ENCODE measurements at regions not wholly inside any gene's neighbourhood (a gene's known extent, or its start where the extent isn't known, plus 50 kb on each side); places are given as distances from the start of the nearest gene placed in this dataset.

DNA sequence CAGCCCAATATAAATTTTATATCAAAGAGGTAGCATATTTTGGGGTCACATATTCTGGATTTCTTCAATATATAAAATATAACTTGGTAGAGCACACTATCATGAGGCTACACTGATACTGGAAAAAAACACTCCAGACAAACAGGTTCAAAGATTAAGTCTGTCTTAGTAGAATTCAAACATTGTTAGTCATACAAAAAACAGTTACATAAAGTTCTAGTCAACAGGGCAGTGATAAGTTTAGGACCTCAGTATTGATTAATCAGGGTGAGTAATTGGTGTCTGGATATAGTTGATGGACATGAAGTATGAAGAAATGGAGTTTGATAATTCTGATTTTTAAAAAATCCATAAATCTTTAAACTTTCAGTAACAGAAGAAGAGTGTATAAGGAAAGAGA, 1291.3 kb downstream of the FSTL5 start (continued):
- TF ChIP-seq, protein P1, sequence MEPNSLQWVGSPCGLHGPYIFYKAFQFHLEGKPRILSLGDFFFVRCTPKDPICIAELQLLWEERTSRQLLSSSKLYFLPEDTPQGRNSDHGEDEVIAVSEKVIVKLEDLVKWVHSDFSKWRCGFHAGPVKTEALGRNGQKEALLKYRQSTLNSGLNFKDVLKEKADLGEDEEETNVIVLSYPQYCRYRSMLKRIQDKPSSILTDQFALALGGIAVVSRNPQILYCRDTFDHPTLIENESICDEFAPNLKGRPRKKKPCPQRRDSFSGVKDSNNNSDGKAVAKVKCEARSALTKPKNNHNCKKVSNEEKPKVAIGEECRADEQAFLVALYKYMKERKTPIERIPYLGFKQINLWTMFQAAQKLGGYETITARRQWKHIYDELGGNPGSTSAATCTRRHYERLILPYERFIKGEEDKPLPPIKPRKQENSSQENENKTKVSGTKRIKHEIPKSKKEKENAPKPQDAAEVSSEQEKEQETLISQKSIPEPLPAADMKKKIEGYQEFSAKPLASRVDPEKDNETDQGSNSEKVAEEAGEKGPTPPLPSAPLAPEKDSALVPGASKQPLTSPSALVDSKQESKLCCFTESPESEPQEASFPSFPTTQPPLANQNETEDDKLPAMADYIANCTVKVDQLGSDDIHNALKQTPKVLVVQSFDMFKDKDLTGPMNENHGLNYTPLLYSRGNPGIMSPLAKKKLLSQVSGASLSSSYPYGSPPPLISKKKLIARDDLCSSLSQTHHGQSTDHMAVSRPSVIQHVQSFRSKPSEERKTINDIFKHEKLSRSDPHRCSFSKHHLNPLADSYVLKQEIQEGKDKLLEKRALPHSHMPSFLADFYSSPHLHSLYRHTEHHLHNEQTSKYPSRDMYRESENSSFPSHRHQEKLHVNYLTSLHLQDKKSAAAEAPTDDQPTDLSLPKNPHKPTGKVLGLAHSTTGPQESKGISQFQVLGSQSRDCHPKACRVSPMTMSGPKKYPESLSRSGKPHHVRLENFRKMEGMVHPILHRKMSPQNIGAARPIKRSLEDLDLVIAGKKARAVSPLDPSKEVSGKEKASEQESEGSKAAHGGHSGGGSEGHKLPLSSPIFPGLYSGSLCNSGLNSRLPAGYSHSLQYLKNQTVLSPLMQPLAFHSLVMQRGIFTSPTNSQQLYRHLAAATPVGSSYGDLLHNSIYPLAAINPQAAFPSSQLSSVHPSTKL (CRISPR knock-in tag; IDR thresholded peaks at IDR 0.05) = 0 out of 2 replicates have a peak, but pooled peaks have one; percentile 42
- no peak for TF ChIP-seq ZFP36L1 (CRISPR knock-in tag; IDR thresholded peaks at IDR 0.05)
- no peak for TF ChIP-seq TBL1XR1 (IDR thresholded peaks at IDR 0.05; ENCODE audit: borderline replicate concordance, low read length, partially characterized antibody)
- 0 out of 2 replicates have a peak, but pooled peaks have one; percentile 21 for TF ChIP-seq HDAC1 (CRISPR knock-in tag; IDR thresholded peaks at IDR 0.05)
- TF ChIP-seq, protein P2, sequence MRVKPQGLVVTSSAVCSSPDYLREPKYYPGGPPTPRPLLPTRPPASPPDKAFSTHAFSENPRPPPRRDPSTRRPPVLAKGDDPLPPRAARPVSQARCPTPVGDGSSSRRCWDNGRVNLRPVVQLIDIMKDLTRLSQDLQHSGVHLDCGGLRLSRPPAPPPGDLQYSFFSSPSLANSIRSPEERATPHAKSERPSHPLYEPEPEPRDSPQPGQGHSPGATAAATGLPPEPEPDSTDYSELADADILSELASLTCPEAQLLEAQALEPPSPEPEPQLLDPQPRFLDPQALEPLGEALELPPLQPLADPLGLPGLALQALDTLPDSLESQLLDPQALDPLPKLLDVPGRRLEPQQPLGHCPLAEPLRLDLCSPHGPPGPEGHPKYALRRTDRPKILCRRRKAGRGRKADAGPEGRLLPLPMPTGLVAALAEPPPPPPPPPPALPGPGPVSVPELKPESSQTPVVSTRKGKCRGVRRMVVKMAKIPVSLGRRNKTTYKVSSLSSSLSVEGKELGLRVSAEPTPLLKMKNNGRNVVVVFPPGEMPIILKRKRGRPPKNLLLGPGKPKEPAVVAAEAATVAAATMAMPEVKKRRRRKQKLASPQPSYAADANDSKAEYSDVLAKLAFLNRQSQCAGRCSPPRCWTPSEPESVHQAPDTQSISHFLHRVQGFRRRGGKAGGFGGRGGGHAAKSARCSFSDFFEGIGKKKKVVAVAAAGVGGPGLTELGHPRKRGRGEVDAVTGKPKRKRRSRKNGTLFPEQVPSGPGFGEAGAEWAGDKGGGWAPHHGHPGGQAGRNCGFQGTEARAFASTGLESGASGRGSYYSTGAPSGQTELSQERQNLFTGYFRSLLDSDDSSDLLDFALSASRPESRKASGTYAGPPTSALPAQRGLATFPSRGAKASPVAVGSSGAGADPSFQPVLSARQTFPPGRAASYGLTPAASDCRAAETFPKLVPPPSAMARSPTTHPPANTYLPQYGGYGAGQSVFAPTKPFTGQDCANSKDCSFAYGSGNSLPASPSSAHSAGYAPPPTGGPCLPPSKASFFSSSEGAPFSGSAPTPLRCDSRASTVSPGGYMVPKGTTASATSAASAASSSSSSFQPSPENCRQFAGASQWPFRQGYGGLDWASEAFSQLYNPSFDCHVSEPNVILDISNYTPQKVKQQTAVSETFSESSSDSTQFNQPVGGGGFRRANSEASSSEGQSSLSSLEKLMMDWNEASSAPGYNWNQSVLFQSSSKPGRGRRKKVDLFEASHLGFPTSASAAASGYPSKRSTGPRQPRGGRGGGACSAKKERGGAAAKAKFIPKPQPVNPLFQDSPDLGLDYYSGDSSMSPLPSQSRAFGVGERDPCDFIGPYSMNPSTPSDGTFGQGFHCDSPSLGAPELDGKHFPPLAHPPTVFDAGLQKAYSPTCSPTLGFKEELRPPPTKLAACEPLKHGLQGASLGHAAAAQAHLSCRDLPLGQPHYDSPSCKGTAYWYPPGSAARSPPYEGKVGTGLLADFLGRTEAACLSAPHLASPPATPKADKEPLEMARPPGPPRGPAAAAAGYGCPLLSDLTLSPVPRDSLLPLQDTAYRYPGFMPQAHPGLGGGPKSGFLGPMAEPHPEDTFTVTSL (CRISPR knock-in tag; IDR thresholded peaks at IDR 0.05; ENCODE audit: borderline replicate concordance) = peak; percentile 78; the same call in 1 of the 2 replicates
- TF ChIP-seq, protein P3, sequence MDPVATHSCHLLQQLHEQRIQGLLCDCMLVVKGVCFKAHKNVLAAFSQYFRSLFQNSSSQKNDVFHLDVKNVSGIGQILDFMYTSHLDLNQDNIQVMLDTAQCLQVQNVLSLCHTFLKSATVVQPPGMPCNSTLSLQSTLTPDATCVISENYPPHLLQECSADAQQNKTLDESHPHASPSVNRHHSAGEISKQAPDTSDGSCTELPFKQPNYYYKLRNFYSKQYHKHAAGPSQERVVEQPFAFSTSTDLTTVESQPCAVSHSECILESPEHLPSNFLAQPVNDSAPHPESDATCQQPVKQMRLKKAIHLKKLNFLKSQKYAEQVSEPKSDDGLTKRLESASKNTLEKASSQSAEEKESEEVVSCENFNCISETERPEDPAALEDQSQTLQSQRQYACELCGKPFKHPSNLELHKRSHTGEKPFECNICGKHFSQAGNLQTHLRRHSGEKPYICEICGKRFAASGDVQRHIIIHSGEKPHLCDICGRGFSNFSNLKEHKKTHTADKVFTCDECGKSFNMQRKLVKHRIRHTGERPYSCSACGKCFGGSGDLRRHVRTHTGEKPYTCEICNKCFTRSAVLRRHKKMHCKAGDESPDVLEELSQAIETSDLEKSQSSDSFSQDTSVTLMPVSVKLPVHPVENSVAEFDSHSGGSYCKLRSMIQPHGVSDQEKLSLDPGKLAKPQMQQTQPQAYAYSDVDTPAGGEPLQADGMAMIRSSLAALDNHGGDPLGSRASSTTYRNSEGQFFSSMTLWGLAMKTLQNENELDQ (CRISPR knock-in tag; IDR thresholded peaks at IDR 0.05; ENCODE audit: borderline replicate concordance) = no peak
- TF ChIP-seq, protein P4, sequence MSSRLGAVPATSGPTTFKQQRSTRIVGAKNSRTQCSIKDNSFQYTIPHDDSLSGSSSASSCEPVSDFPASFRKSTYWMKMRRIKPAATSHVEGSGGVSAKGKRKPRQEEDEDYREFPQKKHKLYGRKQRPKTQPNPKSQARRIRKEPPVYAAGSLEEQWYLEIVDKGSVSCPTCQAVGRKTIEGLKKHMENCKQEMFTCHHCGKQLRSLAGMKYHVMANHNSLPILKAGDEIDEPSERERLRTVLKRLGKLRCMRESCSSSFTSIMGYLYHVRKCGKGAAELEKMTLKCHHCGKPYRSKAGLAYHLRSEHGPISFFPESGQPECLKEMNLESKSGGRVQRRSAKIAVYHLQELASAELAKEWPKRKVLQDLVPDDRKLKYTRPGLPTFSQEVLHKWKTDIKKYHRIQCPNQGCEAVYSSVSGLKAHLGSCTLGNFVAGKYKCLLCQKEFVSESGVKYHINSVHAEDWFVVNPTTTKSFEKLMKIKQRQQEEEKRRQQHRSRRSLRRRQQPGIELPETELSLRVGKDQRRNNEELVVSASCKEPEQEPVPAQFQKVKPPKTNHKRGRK (CRISPR knock-in tag; IDR thresholded peaks at IDR 0.05) = no peak
- TF ChIP-seq, protein P5, sequence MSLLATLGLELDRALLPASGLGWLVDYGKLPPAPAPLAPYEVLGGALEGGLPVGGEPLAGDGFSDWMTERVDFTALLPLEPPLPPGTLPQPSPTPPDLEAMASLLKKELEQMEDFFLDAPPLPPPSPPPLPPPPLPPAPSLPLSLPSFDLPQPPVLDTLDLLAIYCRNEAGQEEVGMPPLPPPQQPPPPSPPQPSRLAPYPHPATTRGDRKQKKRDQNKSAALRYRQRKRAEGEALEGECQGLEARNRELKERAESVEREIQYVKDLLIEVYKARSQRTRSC (CRISPR knock-in tag; IDR thresholded peaks at IDR 0.05; ENCODE audit: low read depth) = no peak
- TF ChIP-seq ZNF891 (CRISPR knock-in tag; IDR thresholded peaks at IDR 0.05) = no peak
- no peak for TF ChIP-seq FOXK2 (IDR thresholded peaks at IDR 0.05)
- TF ChIP-seq, protein P6, sequence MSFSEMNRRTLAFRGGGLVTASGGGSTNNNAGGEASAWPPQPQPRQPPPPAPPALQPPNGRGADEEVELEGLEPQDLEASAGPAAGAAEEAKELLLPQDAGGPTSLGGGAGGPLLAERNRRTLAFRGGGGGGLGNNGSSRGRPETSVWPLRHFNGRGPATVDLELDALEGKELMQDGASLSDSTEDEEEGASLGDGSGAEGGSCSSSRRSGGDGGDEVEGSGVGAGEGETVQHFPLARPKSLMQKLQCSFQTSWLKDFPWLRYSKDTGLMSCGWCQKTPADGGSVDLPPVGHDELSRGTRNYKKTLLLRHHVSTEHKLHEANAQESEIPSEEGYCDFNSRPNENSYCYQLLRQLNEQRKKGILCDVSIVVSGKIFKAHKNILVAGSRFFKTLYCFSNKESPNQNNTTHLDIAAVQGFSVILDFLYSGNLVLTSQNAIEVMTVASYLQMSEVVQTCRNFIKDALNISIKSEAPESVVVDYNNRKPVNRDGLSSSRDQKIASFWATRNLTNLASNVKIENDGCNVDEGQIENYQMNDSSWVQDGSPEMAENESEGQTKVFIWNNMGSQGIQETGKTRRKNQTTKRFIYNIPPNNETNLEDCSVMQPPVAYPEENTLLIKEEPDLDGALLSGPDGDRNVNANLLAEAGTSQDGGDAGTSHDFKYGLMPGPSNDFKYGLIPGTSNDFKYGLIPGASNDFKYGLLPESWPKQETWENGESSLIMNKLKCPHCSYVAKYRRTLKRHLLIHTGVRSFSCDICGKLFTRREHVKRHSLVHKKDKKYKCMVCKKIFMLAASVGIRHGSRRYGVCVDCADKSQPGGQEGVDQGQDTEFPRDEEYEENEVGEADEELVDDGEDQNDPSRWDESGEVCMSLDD (CRISPR knock-in tag; IDR thresholded peaks at IDR 0.05; ENCODE audit: borderline replicate concordance) = no peak
- TF ChIP-seq MTF1 (CRISPR knock-in tag; IDR thresholded peaks at IDR 0.05) = no peak
